ENCODE measurements at regions not wholly inside any gene's neighbourhood (a gene's known extent, or its start where the extent isn't known, plus 50 kb on each side); places are given as distances from the start of the nearest gene placed in this dataset.

GRCh38 chr14:87811246-87811645 is 181.7 kb downstream of the GALC start:
- Histone ChIP-seq H3K18ac (ENCODE audit: low read depth, low read length) (no peak overlapping the region), H4K20me1 (ENCODE audit: insufficient read depth, low read length) (no peaks in the 10 kb centered on the region), H3K4me2 (ENCODE audit: low read depth, low read length) (no peak overlapping the region), H3K79me1 (ENCODE audit: low read depth in 1 of 2, low read length in 2 of 2) (no peaks in the 10 kb centered on the region), H3K9me3 (ENCODE audit: control insufficient read depth, insufficient read depth, low read length) (peaks cover 18% of the 10 kb centered on the region; the same call in 1 of the 2 replicates), H2BK5ac (ENCODE audit: low read depth, low read length, poor library complexity, severe bottlenecking) (no peak overlapping the region), H2AFZ (replicated peaks; ENCODE audit: low read length, poor library complexity) (no peak overlapping the region), H3K23ac (ENCODE audit: low read depth, low read length) (no peak overlapping the region), H3K9me1 (ENCODE audit: insufficient read depth, low read length) (no peaks in the 10 kb centered on the region), H3K4me1 (ENCODE audit: control insufficient read depth, insufficient read depth, low read length) (no peaks in the 10 kb centered on the region), H3K4me3 (ENCODE audit: insufficient read depth, low read depth, low read length) (no peak overlapping the region), H3K27me3 (ENCODE audit: control insufficient read depth, insufficient read depth, low read length) (no peaks in the 10 kb centered on the region), H4K5ac (ENCODE audit: low read depth, low read length) (no peak overlapping the region), H2BK20ac (ENCODE audit: low read depth, low read length) (no peak overlapping the region), H3K27ac (ENCODE audit: insufficient read depth, low read length) (no peak overlapping the region), H3K4ac (ENCODE audit: low read depth, low read length) (no peak overlapping the region), H4K8ac (ENCODE audit: low read depth in 2 of 2, low read length in 2 of 2) (no peak overlapping the region), H3K14ac (replicated peaks; ENCODE audit: low read depth, low read length) (no peak overlapping the region), H2AK5ac (ENCODE audit: low read depth, low read length) (no peak overlapping the region), H3K36me3 (ENCODE audit: control insufficient read depth, insufficient read depth, low read length) (no peaks in the 10 kb centered on the region), H2BK15ac (ENCODE audit: low read depth, low read length) (no peak overlapping the region), H4K91ac (ENCODE audit: insufficient read depth, low read depth, low read length) (no peak overlapping the region), H2BK120ac (ENCODE audit: low read depth, low read length) (no peak overlapping the region), H2AK9ac (replicated peaks; ENCODE audit: low read depth, low read length, poor library complexity) (no peak overlapping the region), H3K9ac (ENCODE audit: low read depth, low read length) (no peak overlapping the region), H3K56ac (ENCODE audit: extremely low read depth, insufficient read depth, low read length) (no peak overlapping the region)
- dilution Hi-C loops (cut with HindIII; ENCODE audit: low sequenced_read_pairs, unreplicated experiment) (no loop called here), in situ Hi-C loops (cut with MboI; ENCODE audit: low sequenced_read_pairs) (no loop called here), intact Hi-C loops (cut with micrococcal nuclease) (no loop called here)
- no TSS peak for BruUV-seq (replicated peaks)
- CTCF ChIA-PET, result interaction anchor here (1.0 kb wide), 1 partner anchor 9 kb away, joined by 3 read pairs; no protein-coding TSS in a partner anchor
- no peak for TF ChIP-seq NFE2L2 (IDR thresholded peaks at IDR 0.05; ENCODE audit: low read depth, low read length)
- no peak for TF ChIP-seq BHLHE40 (IDR thresholded peaks at IDR 0.05; ENCODE audit: low read depth, low read length)
- TF ChIP-seq MAZ (IDR thresholded peaks at IDR 0.05; ENCODE audit: borderline replicate concordance, low read depth, low read length), result no peak
- TF ChIP-seq POLR2A (IDR thresholded peaks at IDR 0.05; ENCODE audit: low read depth, low read length), result no peak
- TF ChIP-seq USF2 (IDR thresholded peaks at IDR 0.05; ENCODE audit: low read depth, low read length), result no peak
- TF ChIP-seq RCOR1 (IDR thresholded peaks at IDR 0.05; ENCODE audit: insufficient replicate concordance, low read length), result no peak
- no peak for TF ChIP-seq RAD21 (IDR thresholded peaks at IDR 0.05; ENCODE audit: low read length)
- TF ChIP-seq CEBPB (IDR thresholded peaks at IDR 0.05; ENCODE audit: low read depth, low read length), result no peak
- TF ChIP-seq ELK1 (IDR thresholded peaks at IDR 0.05; ENCODE audit: borderline replicate concordance, low read depth, low read length), result no peak
- no peak for TF ChIP-seq MXI1 (IDR thresholded peaks at IDR 0.05; ENCODE audit: borderline replicate concordance, low read depth, low read length)
- TF ChIP-seq SMC3 (IDR thresholded peaks at IDR 0.05; ENCODE audit: low read depth, low read length), result no peak
- TF ChIP-seq FOS (IDR thresholded peaks at IDR 0.05; ENCODE audit: low read depth, low read length), result no peak
- TF ChIP-seq RFX5 (IDR thresholded peaks at IDR 0.05; ENCODE audit: low read depth, low read length), result no peak
- TF ChIP-seq CHD1 (IDR thresholded peaks at IDR 0.05; ENCODE audit: low read depth, low read length), result no peak
- no CpG with 5 or more reads among the region's 1 CpG for WGBS, 2 experiments (ENCODE audit: extremely low coverage in 2 of 2, insufficient read length in 1 of 2)
- DNase-seq (no peak), ATAC-seq (ENCODE audit: low read depth) (no peak)
- POLR2A ChIA-PET (ENCODE audit: unreplicated experiment), result no interaction called here

Data from IMR-90 (cell line).